Stimulated activated CD8-positive, alpha-beta memory T cell treated with anti-CD3 and anti-CD28 coated beads, Interleukin-4, amount 100 ng/mL, for 48 hours (primary cell): ENCODE measurements at regions not wholly inside any gene's neighbourhood (a gene's known extent, or its start where the extent isn't known, plus 50 kb on each side); places are given as distances from the start of the nearest gene placed in this dataset.
"Not testable (repeated sequence)": the region's sequence is repeated elsewhere in the genome, so short reads cannot be mapped to it uniquely, and the experiment has no call there.

Experiments
- DNase-seq: peaks from one replicate; pipeline ENCODE4 v3.0.0-alpha.2; 2020

- DNase-seq: no peak
Observed at GRCh38 chr20:48489656-48490055, 338.1 kb downstream of the PREX1 start.

GRCh38 chr20:48489046-48489463 is 338.7 kb downstream of the PREX1 start:
- DNase-seq: no peak

- not testable (repeated sequence) for DNase-seq
Observed at GRCh38 chr20:48488334-48489034, 339.3 kb downstream of the PREX1 start.

GRCh38 chr20:48486065-48486464 is 341.7 kb downstream of the PREX1 start:
- DNase-seq: no peak

- DNase-seq: not testable (repeated sequence)
Observed at GRCh38 chr20:48485153-48485552, 342.6 kb downstream of the PREX1 start.

GRCh38 chr20:48483334-48484066 is 344.3 kb downstream of the PREX1 start:
- DNase-seq: no peak

- no peak for DNase-seq
Observed at GRCh38 chr20:48482790-48483189, 345.0 kb downstream of the PREX1 start.

- no peak for DNase-seq
Observed at GRCh38 chr20:48480216-48480772, 347.5 kb downstream of the PREX1 start.

GRCh38 chr20:48478806-48479585 is 348.8 kb downstream of the PREX1 start:
- no peak for DNase-seq

- DNase-seq: no peak
Observed at GRCh38 chr20:48478370-48478769, 349.4 kb downstream of the PREX1 start.

GRCh38 chr20:48476854-48477253 is 350.9 kb downstream of the PREX1 start:
- no peak for DNase-seq

- no peak for DNase-seq
Observed at GRCh38 chr20:48474022-48474421, 353.8 kb downstream of the PREX1 start.

GRCh38 chr20:48471759-48472408 is 355.9 kb downstream of the PREX1 start:
- no peak for DNase-seq

GRCh38 chr20:48471176-48471575 is 356.6 kb downstream of the PREX1 start:
- no peak for DNase-seq

GRCh38 chr20:48470141-48470540 is 357.7 kb downstream of the PREX1 start:
- DNase-seq: no peak

- DNase-seq: no peak
Observed at GRCh38 chr20:48469026-48469425, 358.8 kb downstream of the PREX1 start.

GRCh38 chr20:48468571-48468970 is 359.2 kb downstream of the PREX1 start:
- DNase-seq: no peak

- DNase-seq: peak; percentile 26
Observed at GRCh38 chr20:48467622-48468021, 360.2 kb downstream of the PREX1 start.

GRCh38 chr20:48465271-48465670 is 362.5 kb downstream of the PREX1 start:
- DNase-seq: no peak

GRCh38 chr20:48463916-48464315 is 363.9 kb downstream of the PREX1 start:
- DNase-seq: no peak

GRCh38 chr20:48463096-48463720 is 364.6 kb downstream of the PREX1 start:
- DNase-seq: no peak

GRCh38 chr20:48461735-48462119 is 366.1 kb downstream of the PREX1 start:
- DNase-seq: no peak
